ENCODE measurements at regions not wholly inside any gene's neighbourhood (a gene's known extent, or its start where the extent isn't known, plus 50 kb on each side); places are given as distances from the start of the nearest gene placed in this dataset.

DNA sequence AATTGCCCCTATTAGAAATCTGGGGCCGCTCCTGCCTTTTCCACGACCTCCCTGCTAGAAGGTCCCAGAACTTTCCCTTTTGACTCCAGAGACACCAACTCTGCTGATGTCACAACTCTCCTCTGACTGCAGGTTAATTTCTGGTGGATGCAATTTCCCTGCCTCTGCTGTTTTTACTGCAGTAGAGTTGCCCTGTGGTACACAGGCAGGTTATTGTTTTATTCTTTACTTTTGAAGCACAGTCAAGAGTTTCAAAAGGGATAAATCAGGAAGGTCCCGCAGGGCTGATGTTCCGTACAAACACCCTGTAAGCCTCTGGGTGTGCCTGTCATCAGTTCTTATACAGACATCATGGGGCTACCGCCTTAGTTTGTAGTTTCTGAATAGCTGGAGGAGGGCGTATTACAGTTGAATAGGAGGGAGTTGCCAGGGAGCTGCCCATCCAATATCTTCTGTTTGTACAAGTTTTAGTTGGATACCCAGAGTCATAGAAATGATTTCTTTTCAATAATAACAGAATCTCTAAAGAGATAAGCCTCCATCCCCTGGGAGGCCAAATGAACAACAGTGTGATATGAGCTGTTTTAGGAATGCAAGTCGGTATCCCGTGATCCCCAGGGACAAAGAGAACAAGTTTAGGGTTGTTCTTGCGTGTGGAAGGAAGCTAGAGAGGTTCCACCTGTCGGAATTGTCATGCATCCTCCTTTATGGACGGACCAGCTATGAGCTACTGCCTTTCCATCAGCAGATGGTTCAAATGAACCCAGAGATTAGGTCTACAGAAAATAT, 108.4 kb upstream of the COPS8 start:
- H3K27me3 ChIP-seq (replicated peaks in 1 of 4; ENCODE audit: control insufficient read depth in 3 of 4, extremely low read depth in 1 of 4, insufficient read depth in 3 of 4, low read length in 3 of 4) = no peaks in the 10 kb centered on the region
- H3K9ac ChIP-seq (replicated peaks in 1 of 4; ENCODE audit: extremely low read depth in 1 of 4, low read depth in 3 of 4, low read length in 3 of 4) = no peak overlapping the region
- H2BK20ac ChIP-seq (ENCODE audit: low read length) = no peak overlapping the region
- ChIA-PET CTCF (ENCODE audit: partially characterized antibody) (no interaction called here), POLR2A (ENCODE audit: partially characterized antibody) (no interaction called here)
- no peak overlapping the region for H4K8ac ChIP-seq (ENCODE audit: extremely low read depth, insufficient read depth, low read length)
- H4K20me1 ChIP-seq (replicated peaks in 1 of 2; ENCODE audit: control insufficient read depth in 1 of 2, insufficient read depth in 2 of 2, low read length in 2 of 2) = no peaks in the 10 kb centered on the region
- WGBS, 2 experiments (ENCODE audit: extremely low coverage in 1 of 2, insufficient coverage in 1 of 2, insufficient read length in 1 of 2, insufficient replicate concordance in 2 of 2, low coverage in 1 of 2, low lambda C conversion rate in 2 of 2, missing lambda C conversion rate in 1 of 2) = 88% methylated on average over 11 of the region's 11 CpGs; no CpG with 5 or more reads in 1 of the 2 experiments
- TF ChIP-seq CHD1 (IDR thresholded peaks at IDR 0.05; ENCODE audit: low read depth, low read length) = no peak
- TF ChIP-seq TCF12 (IDR thresholded peaks at IDR 0.05; ENCODE audit: low read depth, low read length) = no peak
- no peak for TF ChIP-seq TAF7 (optimal IDR thresholded peaks at IDR 0.05; ENCODE audit: borderline replicate concordance, low read depth, low read length)
- no peak for TF ChIP-seq SP1 (IDR thresholded peaks at IDR 0.05; ENCODE audit: low read depth, low read length)
- no peak for TF ChIP-seq TBP (IDR thresholded peaks at IDR 0.05; ENCODE audit: low read depth, low read length)
- H3K23me2 ChIP-seq (ENCODE audit: low read depth, low read length) = no peaks in the 10 kb centered on the region; the same call in 1 of the 2 replicates
- no peak overlapping the region for H3K56ac ChIP-seq (replicated peaks; ENCODE audit: insufficient read length, low read depth, low read length)
- no peak overlapping the region for H3K14ac ChIP-seq (ENCODE audit: insufficient read length)
- DNase-seq (ENCODE audit: low read depth in 1 of 2, low spot score in 2 of 2) (no peak), FAIRE-seq (no peak)
- no peak overlapping the region for H3K27ac ChIP-seq (ENCODE audit: low read depth, low read length)
- H2BK5ac ChIP-seq (ENCODE audit: low read depth, low read length) = no peak overlapping the region
- H2AK5ac ChIP-seq (ENCODE audit: low read depth, low read length) = no peak overlapping the region
- H3K4me1 ChIP-seq (replicated peaks in 1 of 4; ENCODE audit: control insufficient read depth in 3 of 4, insufficient read depth in 4 of 4, low read length in 3 of 4) = peaks cover 0 to 10% (median 3%) of the 10 kb centered on the region in 4 experiments; a peak in 2 of 7 replicates
- H3K79me2 ChIP-seq (ENCODE audit: control insufficient read depth in 1 of 2, insufficient read depth in 2 of 2, low read length in 2 of 2) = no peaks in the 10 kb centered on the region
- no peak overlapping the region for H3K4me2 ChIP-seq (ENCODE audit: insufficient read depth in 1 of 2, low read depth in 2 of 2, low read length in 2 of 2)
- 0 out of 2 replicates have a peak overlapping the region, but pooled peaks have one; percentile 7 for H2AFZ ChIP-seq (ENCODE audit: low read length)
- H3K18ac ChIP-seq (ENCODE audit: extremely low read depth, low read length) = no peak overlapping the region
- no peaks in the 10 kb centered on the region for H3K9me3 ChIP-seq (ENCODE audit: insufficient read depth in 2 of 2, low read depth in 1 of 2, low read length in 1 of 2)
- H3K4me3 ChIP-seq (ENCODE audit: extremely low read depth in 1 of 4, insufficient read depth in 2 of 4, low read depth in 3 of 4, low read length in 4 of 4) = no peak overlapping the region
- no peak overlapping the region for H3K4ac ChIP-seq (replicated peaks; ENCODE audit: insufficient read length, low read depth, low read length)
- no peak overlapping the region for H2BK15ac ChIP-seq (ENCODE audit: low read length)
- H3K79me1 ChIP-seq (ENCODE audit: low read depth, low read length) = no peaks in the 10 kb centered on the region
- H2BK120ac ChIP-seq (replicated peaks; ENCODE audit: low read depth, low read length) = no peak overlapping the region
- H4K5ac ChIP-seq (ENCODE audit: insufficient read length, low read depth, low read length) = no peak overlapping the region
- no peak overlapping the region for H4K91ac ChIP-seq (replicated peaks; ENCODE audit: insufficient read length, low read length)
- H3K23ac ChIP-seq (ENCODE audit: insufficient read length) = no peak overlapping the region
- H3K36me3 ChIP-seq (ENCODE audit: control insufficient read depth in 2 of 4, insufficient read depth in 4 of 4, low read length in 3 of 4) = no peaks in the 10 kb centered on the region
- no peak overlapping the region for H2BK12ac ChIP-seq (ENCODE audit: low read depth, low read length)

Data from H1 (cell line).